Body of pancreas (tissue), 4 donors: ENCODE measurements at regions not wholly inside any gene's neighbourhood (a gene's known extent, or its start where the extent isn't known, plus 50 kb on each side); places are given as distances from the start of the nearest gene placed in this dataset.

ENCODE experiments used
- ATAC-seq: fragments of 150-250 bp; one replicate; pipeline ENCODE4 v1.9.1; 2016
- DNase-seq, 4 donors: peaks; one replicate each; pipeline ENCODE4 v3.0.0-alpha.2; 2019
- H3K27ac ChIP-seq, 4 donors: fragments of 200-600 bp; sonication (generic); 1 replicate in 3 of 4; 2 replicates in 1 of 4; pipeline versions ENCODE4 v1.5.1 to v1.6.1; 2016 to 2019; ENCODE audit warnings: mild to moderate bottlenecking in 1 of 4, mixed read lengths in 1 of 4, moderate library complexity in 1 of 4
- H3K27me3 ChIP-seq, 2 donors: fragments of 200-600 bp; sonication (generic); one replicate each; pipeline ENCODE4 v1.6.0; 2016; ENCODE audit warnings: mild to moderate bottlenecking in 1 of 2
- H3K36me3 ChIP-seq, 2 donors: fragments of 200-600 bp; sonication (generic); replicated peaks in 1 of 2; 2 replicates each; pipeline ENCODE4 v1.5.1; 2016; ENCODE audit warnings: low read depth in 2 of 2; ENCODE audit not compliant: insufficient read depth in 1 of 2
- H3K4me1 ChIP-seq: fragments of 200-600 bp; sonication (generic); one replicate; pipeline ENCODE4 v1.6.0; 2016
- H3K4me3 ChIP-seq, 2 donors: fragments of 200-600 bp; sonication (generic); 1 replicate in 1 of 2; 2 replicates in 1 of 2; pipeline ENCODE4 v1.5.1; 2016 to 2019
- H3K9me3 ChIP-seq, 3 donors: fragments of 200-600 bp; sonication (generic); 1 replicate in 2 of 3; 2 replicates in 1 of 3; pipeline ENCODE4 v1.5.1; 2016
- POLR2A ChIP-seq, 3 donors: fragments of 450-650 bp; IDR thresholded peaks; one replicate each; pipeline ENCODE4 v1.6.1; 2016; ENCODE audit warnings: antibody characterized with exemption in 3 of 3, mild to moderate bottlenecking in 2 of 3
- WGBS, 2 donors: methylation state at CpG; one replicate each; pipeline ENCODE4 v1.1.5; 2017; 5-methylcytosine and 5-hydroxymethylcytosine counted together
- intact Hi-C: fragments of 100-400 bp; cut with DNase I; formaldehyde crosslinking; loops from one replicate; pipeline ENCODE4 v1.15.1; 2023
- TF ChIP-seq, protein P1 (sequence below), 7 experiments: fragments of 450-650 bp in 4 of 7; fragments of 200-600 bp in 3 of 7; sonication (generic) in 3 of 7; IDR thresholded peaks; one replicate each; pipeline ENCODE4 v1.5.1; 2016 to 2019; ENCODE audit warnings: antibody characterized with exemption in 7 of 7

DNA sequence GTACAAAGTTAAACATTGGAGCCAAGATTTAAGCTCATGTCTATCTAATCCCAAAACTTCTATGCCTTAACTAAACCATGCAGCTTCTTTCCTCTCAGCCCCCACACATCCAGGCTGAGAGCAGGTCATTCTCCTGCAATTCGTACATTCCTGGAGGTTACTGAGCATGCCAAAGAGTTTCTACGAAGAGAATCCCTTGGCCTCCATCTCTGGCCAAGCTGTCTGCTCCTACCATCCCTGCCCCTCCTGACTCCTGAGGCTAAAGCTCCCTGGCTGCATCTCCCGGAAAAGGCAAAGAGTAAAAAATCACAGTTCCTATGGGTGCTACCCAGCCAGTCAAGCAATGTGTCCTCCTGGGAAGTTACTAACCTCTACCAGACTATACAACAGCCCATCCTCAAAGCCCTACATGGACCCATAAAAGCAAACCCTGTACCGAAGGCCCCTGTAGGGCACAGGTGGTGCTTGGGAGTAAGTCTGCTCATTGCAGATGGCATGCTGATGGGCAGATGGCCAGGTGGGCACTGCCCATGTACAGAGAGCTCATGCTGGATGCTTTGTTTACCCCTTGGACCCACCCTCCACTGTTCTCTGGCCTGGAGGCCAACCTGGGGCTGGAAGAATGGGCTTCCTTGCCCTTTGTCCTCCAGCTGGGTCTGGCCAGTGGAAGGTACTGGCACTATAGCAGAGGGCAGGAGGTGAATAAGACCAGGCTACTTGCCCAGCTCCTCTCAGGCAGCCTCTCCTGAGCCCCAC, 99.5 kb downstream of the TTC32 start:
- no peaks in the 10 kb centered on the region for H3K9me3 ChIP-seq
- 80 to 86% methylated on average over 4 of the region's 4 CpGs for WGBS, 2 donors
- no peak overlapping the region for H3K4me3 ChIP-seq
- no peak overlapping the region for H3K27ac ChIP-seq
- DNase-seq = peak; percentile 34 to 57 (median 50)
- TF ChIP-seq, protein P1, sequence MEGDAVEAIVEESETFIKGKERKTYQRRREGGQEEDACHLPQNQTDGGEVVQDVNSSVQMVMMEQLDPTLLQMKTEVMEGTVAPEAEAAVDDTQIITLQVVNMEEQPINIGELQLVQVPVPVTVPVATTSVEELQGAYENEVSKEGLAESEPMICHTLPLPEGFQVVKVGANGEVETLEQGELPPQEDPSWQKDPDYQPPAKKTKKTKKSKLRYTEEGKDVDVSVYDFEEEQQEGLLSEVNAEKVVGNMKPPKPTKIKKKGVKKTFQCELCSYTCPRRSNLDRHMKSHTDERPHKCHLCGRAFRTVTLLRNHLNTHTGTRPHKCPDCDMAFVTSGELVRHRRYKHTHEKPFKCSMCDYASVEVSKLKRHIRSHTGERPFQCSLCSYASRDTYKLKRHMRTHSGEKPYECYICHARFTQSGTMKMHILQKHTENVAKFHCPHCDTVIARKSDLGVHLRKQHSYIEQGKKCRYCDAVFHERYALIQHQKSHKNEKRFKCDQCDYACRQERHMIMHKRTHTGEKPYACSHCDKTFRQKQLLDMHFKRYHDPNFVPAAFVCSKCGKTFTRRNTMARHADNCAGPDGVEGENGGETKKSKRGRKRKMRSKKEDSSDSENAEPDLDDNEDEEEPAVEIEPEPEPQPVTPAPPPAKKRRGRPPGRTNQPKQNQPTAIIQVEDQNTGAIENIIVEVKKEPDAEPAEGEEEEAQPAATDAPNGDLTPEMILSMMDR (IDR thresholded peaks at IDR 0.05) = no peak
- no peak for TF ChIP-seq POLR2A (IDR thresholded peaks at IDR 0.05)
- no peaks in the 10 kb centered on the region for H3K36me3 ChIP-seq
- H3K4me1 ChIP-seq = peaks cover 10% of the 10 kb centered on the region
- no peaks in the 10 kb centered on the region for H3K27me3 ChIP-seq
- intact Hi-C loops = no loop called here
- ATAC-seq = no peak

DNA sequence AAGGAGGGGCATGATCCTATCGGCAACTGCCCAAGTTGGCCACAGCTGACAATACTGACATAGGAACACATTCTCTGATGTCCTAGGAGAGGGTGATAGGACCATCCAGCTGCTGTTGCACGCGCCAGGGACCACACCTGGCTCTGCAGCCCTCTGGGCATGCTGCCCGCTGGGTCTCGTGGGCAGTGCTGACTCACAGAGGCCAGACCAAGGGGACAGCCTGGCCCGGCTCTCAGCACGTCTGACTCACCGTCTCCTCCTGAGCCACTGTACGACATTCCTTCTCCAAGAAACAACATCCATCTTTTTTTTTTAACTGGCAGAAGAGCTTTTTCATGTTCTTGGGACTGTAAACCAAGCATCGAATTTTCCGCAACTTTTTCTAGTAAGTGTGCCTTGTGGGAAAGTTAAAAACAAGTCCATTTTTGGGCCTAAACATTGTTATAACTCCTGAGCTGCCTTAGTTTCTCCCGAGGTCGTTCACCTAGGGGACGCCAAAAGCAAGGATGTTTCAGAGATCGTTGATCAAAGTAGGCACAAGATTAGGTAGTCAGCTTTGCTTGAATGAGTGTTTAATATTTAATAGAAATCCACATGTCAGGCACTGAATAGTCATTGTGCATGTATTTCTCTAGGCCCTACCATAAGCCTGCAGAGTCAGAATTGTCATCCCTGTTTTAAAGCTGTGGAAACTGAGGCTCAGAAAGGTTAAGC, 100.3 kb downstream of the TTC32 start:
- ATAC-seq = peak; percentile 24
- H3K4me1 ChIP-seq = peaks cover 10% of the 10 kb centered on the region
- intact Hi-C loops = no loop called here
- no peaks in the 10 kb centered on the region for H3K36me3 ChIP-seq
- no peak overlapping the region for H3K4me3 ChIP-seq
- WGBS, 2 donors = 83 to 87% methylated on average over 15 of the region's 15 CpGs
- no peak for TF ChIP-seq POLR2A (IDR thresholded peaks at IDR 0.05)
- TF ChIP-seq, protein P1 (IDR thresholded peaks at IDR 0.05) = no peak
- H3K27me3 ChIP-seq = no peaks in the 10 kb centered on the region
- DNase-seq = peak; percentile 22 to 87 (median 32)
- H3K27ac ChIP-seq = no peak overlapping the region
- no peaks in the 10 kb centered on the region for H3K9me3 ChIP-seq

DNA sequence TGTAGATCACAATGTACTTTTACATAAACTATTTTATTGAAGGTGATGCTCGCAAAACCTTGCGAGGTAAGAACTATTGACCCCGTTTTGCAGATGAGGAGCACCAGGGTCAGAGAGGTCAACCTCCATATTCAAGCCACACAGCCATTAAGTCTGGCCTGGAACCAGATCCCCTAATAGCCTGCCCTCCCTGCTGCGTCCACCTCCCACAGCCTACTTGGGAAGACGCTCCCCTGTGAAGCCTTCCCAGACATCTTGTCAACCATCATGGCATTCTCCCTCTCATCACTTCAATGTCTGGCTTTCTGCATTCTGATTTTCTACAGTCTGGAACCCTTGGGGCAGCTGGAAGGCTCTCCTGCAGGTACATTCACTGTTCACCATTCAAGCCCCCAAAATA, 101.0 kb downstream of the TTC32 start:
- no peak for TF ChIP-seq POLR2A (IDR thresholded peaks at IDR 0.05)
- TF ChIP-seq, protein P1 (IDR thresholded peaks at IDR 0.05) = no peak
- no peaks in the 10 kb centered on the region for H3K27me3 ChIP-seq
- DNase-seq = no peak
- peaks cover 10% of the 10 kb centered on the region for H3K4me1 ChIP-seq
- 91 to 95% methylated on average over 5 of the region's 5 CpGs for WGBS, 2 donors
- no peaks in the 10 kb centered on the region for H3K36me3 ChIP-seq
- H3K4me3 ChIP-seq = no peak overlapping the region
- H3K27ac ChIP-seq = no peak overlapping the region
- H3K9me3 ChIP-seq = no peaks in the 10 kb centered on the region
- intact Hi-C loops = no loop called here
- ATAC-seq = no peak

DNA sequence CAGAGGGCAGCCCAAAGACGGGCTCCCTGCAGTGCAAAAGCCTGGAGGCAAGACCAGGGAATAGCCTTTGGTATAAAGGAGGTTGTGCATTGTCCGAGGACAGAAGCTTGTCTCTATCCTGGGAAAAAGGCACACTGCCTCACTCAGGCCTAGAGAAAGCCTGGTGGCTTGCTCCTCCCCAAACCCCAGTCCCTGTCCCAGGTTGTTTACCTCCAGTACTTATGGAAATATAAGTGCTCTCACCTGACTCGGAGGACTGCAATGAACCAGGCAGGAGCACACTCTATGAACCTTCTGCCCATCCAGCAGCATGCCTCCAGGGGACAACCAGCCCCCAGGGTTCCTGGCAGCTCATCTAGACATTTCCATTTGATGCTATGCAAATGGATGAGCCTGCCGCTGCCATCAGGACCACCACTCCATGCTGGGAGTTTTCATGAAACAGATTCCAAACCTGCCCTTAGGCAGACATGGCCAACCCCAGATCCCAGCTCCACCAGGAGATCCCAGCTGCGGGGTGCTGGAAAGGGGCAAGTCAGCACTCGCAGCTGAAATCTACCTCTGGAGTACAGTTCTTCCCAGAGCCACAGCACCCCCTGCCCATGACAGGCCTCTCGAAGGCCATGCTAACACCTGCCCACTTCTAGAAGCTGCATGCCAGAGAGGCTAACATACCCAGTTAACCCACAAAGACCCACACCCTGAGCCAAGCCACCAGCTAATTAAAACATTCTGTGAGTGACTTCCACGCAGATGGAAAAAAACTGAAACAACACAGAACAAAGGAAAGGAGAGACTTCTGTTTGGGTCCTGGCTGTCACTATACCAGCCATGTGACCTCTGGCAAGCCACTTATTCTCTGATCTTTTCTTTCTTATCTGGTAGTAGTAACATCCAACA, 101.7 kb downstream of the TTC32 start:
- H3K27ac ChIP-seq = no peak overlapping the region
- intact Hi-C loops = no loop called here
- WGBS, 2 donors = 78 to 79% methylated on average over 7 to 8 of the region's 8 CpGs
- TF ChIP-seq, protein P1 (IDR thresholded peaks at IDR 0.05) = no peak
- TF ChIP-seq POLR2A (IDR thresholded peaks at IDR 0.05) = no peak
- DNase-seq (no peak), ATAC-seq (no peak)
- H3K4me3 ChIP-seq = no peak overlapping the region
- H3K4me1 ChIP-seq = peaks cover 10% of the 10 kb centered on the region
- H3K9me3 ChIP-seq = no peaks in the 10 kb centered on the region
- no peaks in the 10 kb centered on the region for H3K27me3 ChIP-seq
- no peaks in the 10 kb centered on the region for H3K36me3 ChIP-seq
